IPS-18a (cell line): ENCODE measurements at regions not wholly inside any gene's neighbourhood (a gene's known extent, or its start where the extent isn't known, plus 50 kb on each side); places are given as distances from the start of the nearest gene placed in this dataset.
"Not testable (repeated sequence)": the region's sequence is repeated elsewhere in the genome, so short reads cannot be mapped to it uniquely, and the experiment has no call there.

ENCODE experiments used
- H3K27ac ChIP-seq: one replicate; pipeline ENCODE4 v1.5.1; 2013; ENCODE audit warnings: low read length
- H3K27me3 ChIP-seq: one replicate; pipeline ENCODE4 v1.6.1; 2013; ENCODE audit warnings: mild to moderate bottlenecking, low read length; ENCODE audit not compliant: control insufficient read depth, insufficient read depth
- H3K36me3 ChIP-seq: one replicate; pipeline ENCODE4 v1.6.1; 2013; ENCODE audit warnings: low read depth, low read length; ENCODE audit not compliant: control insufficient read depth
- H3K4me1 ChIP-seq: one replicate; pipeline ENCODE4 v1.6.1; 2013; ENCODE audit warnings: low read depth, low read length; ENCODE audit not compliant: control insufficient read depth
- H3K4me3 ChIP-seq: one replicate; pipeline ENCODE4 v1.5.1; 2013; ENCODE audit warnings: low read length
- H3K9ac ChIP-seq: one replicate; pipeline ENCODE4 v1.6.1; 2013; ENCODE audit warnings: mild to moderate bottlenecking, low read length, moderate library complexity
- H3K9me3 ChIP-seq: one replicate; pipeline ENCODE4 v1.6.1; 2013; ENCODE audit warnings: low read depth, low read length; ENCODE audit not compliant: control insufficient read depth

GRCh38 chr2:155494744-155495143, 796.2 kb downstream of the KCNJ3 start:
- no peaks in the 10 kb centered on the region for H3K4me1 ChIP-seq
- H3K27ac ChIP-seq: no peak overlapping the region
- H3K9ac ChIP-seq: no peak overlapping the region
- H3K9me3 ChIP-seq: no peaks in the 10 kb centered on the region
- no peaks in the 10 kb centered on the region for H3K36me3 ChIP-seq
- H3K4me3 ChIP-seq: no peak overlapping the region
- H3K27me3 ChIP-seq: no peaks in the 10 kb centered on the region

GRCh38 chr2:155485141-155485842, 786.8 kb downstream of the KCNJ3 start:
- no peak overlapping the region for H3K27ac ChIP-seq
- no peaks in the 10 kb centered on the region for H3K36me3 ChIP-seq
- H3K9me3 ChIP-seq: no peaks in the 10 kb centered on the region
- no peak overlapping the region for H3K4me3 ChIP-seq
- no peaks in the 10 kb centered on the region for H3K4me1 ChIP-seq
- no peak overlapping the region for H3K9ac ChIP-seq
- H3K27me3 ChIP-seq: no peaks in the 10 kb centered on the region

- no peak overlapping the region for H3K27ac ChIP-seq
Measured at GRCh38 chr2:155481141-155481540, 782.6 kb downstream of the KCNJ3 start.

GRCh38 chr2:155472018-155472417, 773.5 kb downstream of the KCNJ3 start:
- H3K4me1 ChIP-seq, H3K36me3 ChIP-seq, H3K27ac ChIP-seq, H3K9me3 ChIP-seq, H3K27me3 ChIP-seq, H3K9ac ChIP-seq, H3K4me3 ChIP-seq: not testable (repeated sequence)

More at GRCh38 chr2:155481141-155481540, 782.6 kb downstream of the KCNJ3 start:
- H3K4me1 ChIP-seq: no peaks in the 10 kb centered on the region
- no peaks in the 10 kb centered on the region for H3K9me3 ChIP-seq
- H3K36me3 ChIP-seq: no peaks in the 10 kb centered on the region
- H3K4me3 ChIP-seq: no peak overlapping the region
- H3K27me3 ChIP-seq: no peaks in the 10 kb centered on the region
- H3K9ac ChIP-seq: no peak overlapping the region

GRCh38 chr2:155456222-155456621, 757.7 kb downstream of the KCNJ3 start:
- Histone ChIP-seq H3K9me3 (no peaks in the 10 kb centered on the region), H3K4me3 (no peak overlapping the region), H3K27me3 (no peaks in the 10 kb centered on the region), H3K4me1 (no peaks in the 10 kb centered on the region), H3K9ac (no peak overlapping the region), H3K27ac (no peak overlapping the region), H3K36me3 (no peaks in the 10 kb centered on the region)

GRCh38 chr2:155442755-155443372, 744.4 kb downstream of the KCNJ3 start:
- Histone ChIP-seq H3K36me3 (no peaks in the 10 kb centered on the region), H3K9ac (no peak overlapping the region), H3K4me1 (no peaks in the 10 kb centered on the region), H3K4me3 (no peak overlapping the region), H3K27ac (no peak overlapping the region), H3K9me3 (no peaks in the 10 kb centered on the region), H3K27me3 (no peaks in the 10 kb centered on the region)

- no peaks in the 10 kb centered on the region for H3K9me3 ChIP-seq
- no peak overlapping the region for H3K9ac ChIP-seq
- no peaks in the 10 kb centered on the region for H3K27me3 ChIP-seq
- no peaks in the 10 kb centered on the region for H3K36me3 ChIP-seq
- no peak overlapping the region for H3K4me3 ChIP-seq
- H3K27ac ChIP-seq: no peak overlapping the region
- H3K4me1 ChIP-seq: no peaks in the 10 kb centered on the region
Measured at GRCh38 chr2:155442088-155442487, 743.6 kb downstream of the KCNJ3 start.

- Histone ChIP-seq H3K27ac (no peak overlapping the region), H3K9ac (no peak overlapping the region), H3K9me3 (no peaks in the 10 kb centered on the region), H3K36me3 (no peaks in the 10 kb centered on the region), H3K4me1 (no peaks in the 10 kb centered on the region), H3K27me3 (no peaks in the 10 kb centered on the region), H3K4me3 (no peak overlapping the region)
Measured at GRCh38 chr2:155431004-155431507, 732.6 kb downstream of the KCNJ3 start.

GRCh38 chr2:155427470-155427869, 729.0 kb downstream of the KCNJ3 start:
- Histone ChIP-seq H3K9me3 (no peaks in the 10 kb centered on the region), H3K4me1 (no peaks in the 10 kb centered on the region), H3K27ac (no peak overlapping the region), H3K27me3 (no peaks in the 10 kb centered on the region), H3K36me3 (no peaks in the 10 kb centered on the region), H3K9ac (no peak overlapping the region), H3K4me3 (no peak overlapping the region)

GRCh38 chr2:155424518-155424917, 726.0 kb downstream of the KCNJ3 start:
- no peak overlapping the region for H3K27ac ChIP-seq
- H3K27me3 ChIP-seq: peaks cover 7% of the 10 kb centered on the region
- no peaks in the 10 kb centered on the region for H3K9me3 ChIP-seq
- H3K4me3 ChIP-seq: no peak overlapping the region
- H3K9ac ChIP-seq: no peak overlapping the region
- no peaks in the 10 kb centered on the region for H3K4me1 ChIP-seq
- H3K36me3 ChIP-seq: no peaks in the 10 kb centered on the region

GRCh38 chr2:155418753-155419152, 720.3 kb downstream of the KCNJ3 start:
- peaks cover 7% of the 10 kb centered on the region for H3K27me3 ChIP-seq
- H3K36me3 ChIP-seq: no peaks in the 10 kb centered on the region
- H3K4me1 ChIP-seq: peaks cover 6% of the 10 kb centered on the region
- no peak overlapping the region for H3K4me3 ChIP-seq
- H3K9ac ChIP-seq: no peak overlapping the region
- H3K27ac ChIP-seq: no peak overlapping the region
- peaks cover 9% of the 10 kb centered on the region for H3K9me3 ChIP-seq

GRCh38 chr2:155412598-155412997, 714.1 kb downstream of the KCNJ3 start:
- peaks cover 9% of the 10 kb centered on the region for H3K9me3 ChIP-seq
- peaks cover 11% of the 10 kb centered on the region for H3K4me1 ChIP-seq
- no peak overlapping the region for H3K4me3 ChIP-seq
- no peaks in the 10 kb centered on the region for H3K27me3 ChIP-seq
- no peaks in the 10 kb centered on the region for H3K36me3 ChIP-seq
- H3K9ac ChIP-seq: no peak overlapping the region
- H3K27ac ChIP-seq: no peak overlapping the region
